G401.6 (cell line): ENCODE measurements at regions not wholly inside any gene's neighbourhood (a gene's known extent, or its start where the extent isn't known, plus 50 kb on each side); places are given as distances from the start of the nearest gene placed in this dataset.
"Not testable (repeated sequence)": the region's sequence is repeated elsewhere in the genome, so short reads cannot be mapped to it uniquely, and the experiment has no call there.

Source experiments
- FAIRE-seq: peaks from 2 replicates; lab custom pipeline; 2012; peaks lifted over from hg19 to GRCh38; lab: Jason Lieb, UNC

DNA sequence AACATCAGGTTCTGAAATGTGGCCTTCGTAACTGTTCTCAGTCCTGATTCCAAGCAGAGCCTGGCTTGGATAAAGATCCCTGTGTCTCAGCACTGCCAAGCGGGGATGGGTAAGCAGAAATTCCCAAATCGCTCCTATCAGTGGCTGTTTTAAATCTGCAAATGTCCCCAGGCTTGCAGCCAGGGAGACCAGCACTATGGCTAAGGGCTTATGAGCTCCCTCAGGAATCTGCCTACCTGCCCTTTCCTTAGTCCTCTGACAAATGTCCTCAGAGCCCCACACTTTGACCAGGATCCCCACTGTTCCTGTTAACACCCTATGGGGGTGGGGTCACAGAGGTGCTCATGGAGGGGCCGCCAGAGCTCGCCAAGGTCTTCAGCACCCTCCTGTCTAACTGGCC, 1062.8 kb downstream of the UQCRFS1 start:
- FAIRE-seq, result no peak

DNA sequence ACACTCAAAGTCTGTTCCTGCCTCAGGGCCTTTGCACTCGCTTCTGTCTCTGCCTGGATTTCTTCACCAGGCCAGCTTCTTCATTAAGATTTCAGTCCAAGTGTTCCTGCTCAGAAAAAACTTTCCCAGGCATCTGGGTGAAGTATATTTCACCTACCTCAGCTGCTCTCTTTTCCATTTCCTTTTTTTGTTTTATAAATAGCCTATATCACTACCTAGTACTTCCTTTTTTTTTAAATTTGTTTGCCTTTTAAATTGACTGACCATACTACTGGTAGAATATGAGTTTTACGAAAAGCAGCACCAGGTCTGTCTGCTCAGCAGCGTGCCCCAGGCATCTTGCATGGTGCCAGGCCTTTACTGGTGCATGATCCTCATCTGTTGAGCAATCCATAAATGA, 1064.4 kb downstream of the UQCRFS1 start:
- no peak for FAIRE-seq

DNA sequence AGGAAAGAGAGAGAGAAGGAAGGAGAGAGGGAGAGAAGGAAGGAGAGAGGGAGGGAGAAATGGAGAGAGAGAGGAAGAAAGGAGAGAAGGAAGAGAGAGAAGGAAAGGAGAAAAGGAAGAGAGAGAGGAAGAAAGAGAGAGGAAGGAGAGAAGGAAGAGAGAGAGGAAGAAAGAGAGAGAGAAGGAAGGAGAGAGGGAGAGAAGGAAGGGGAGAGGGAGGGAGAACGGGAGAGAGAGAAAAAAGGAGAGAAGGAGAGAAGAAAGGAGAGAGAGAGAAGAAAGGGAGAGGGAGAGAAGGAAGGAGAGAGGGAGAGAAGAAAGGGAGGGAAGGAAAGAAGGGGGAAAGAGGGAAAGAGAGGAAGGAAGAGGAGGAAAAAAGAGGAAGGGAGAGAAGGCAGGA, 1070.7 kb downstream of the UQCRFS1 start:
- FAIRE-seq, result no peak

DNA sequence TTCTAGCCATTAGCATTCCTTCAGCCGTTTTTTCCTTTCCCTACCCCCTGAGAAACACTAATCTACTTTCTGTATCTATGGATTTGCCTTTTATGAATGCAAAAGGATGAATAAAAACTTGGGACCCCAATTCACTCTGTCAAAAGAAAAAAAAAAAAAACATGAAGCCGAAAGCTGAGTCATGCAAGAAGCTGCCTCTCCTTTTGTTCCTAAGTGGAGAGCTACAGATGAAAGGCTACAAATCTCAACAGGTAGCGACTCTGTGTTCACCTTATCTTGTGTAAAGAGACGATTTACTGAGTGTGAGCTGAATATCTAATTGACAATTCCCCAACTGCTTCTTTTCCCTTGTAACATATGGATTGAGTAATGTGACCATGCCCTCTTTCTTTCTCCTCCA, 1072.8 kb downstream of the UQCRFS1 start:
- no peak for FAIRE-seq

DNA sequence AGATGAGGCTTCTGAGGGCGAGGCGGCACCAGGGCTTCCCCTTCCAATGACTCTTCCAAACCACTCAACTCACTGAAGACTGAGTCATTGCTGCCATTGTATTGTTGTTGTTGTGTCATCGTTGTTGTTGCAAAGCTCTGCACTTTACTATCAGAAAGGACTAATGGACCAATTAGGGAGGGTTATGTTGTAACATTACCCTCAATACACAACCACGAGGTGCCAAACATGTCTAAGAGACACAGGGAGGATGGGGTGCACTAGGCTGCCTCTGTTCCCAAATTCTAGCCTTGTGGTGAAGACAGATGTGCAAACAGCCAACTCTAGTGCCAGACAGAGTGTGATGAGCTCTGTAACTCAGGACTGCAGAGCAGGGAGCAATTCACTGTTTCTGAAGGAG, 1075.2 kb downstream of the UQCRFS1 start:
- FAIRE-seq, result no peak

DNA sequence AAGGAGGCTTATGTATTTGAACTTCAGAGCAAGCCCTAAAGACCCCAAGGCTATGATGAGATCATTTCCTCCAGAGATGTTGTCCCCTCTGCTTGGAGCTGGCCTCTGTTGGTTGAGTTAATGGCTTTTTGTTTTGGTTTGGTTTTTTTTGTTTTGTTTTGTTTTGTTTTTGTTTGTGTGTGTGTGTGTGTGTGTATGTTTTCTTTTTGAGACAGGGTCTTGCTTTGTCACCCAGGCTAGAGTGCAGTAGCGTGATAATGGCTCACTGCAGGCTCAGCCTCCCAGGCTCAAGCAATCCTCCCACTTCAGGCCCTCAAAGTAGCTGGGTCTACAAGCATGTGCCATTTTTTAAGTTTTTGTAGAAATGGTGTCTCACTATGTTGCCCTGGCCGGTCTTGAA, 1076.2 kb downstream of the UQCRFS1 start:
- FAIRE-seq, result no peak

DNA sequence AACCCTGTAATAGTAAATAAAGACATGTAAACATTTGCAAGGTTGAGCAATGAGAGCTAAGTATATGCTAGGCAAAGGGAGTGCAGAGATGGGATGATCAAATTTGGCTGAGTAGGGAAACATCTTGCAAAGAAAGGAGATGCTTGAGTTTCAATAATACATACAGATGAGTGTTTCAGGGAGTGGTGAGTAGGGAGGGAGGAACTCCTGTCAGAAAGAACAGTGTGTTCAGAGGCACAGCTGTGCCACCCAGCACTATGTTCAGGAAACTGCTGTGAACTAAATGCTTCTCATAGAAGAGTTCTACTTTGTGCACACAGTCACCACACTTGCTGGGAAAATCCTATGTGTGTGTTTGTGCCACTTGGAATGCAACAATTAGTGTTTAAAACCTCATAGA, 1077.1 kb downstream of the UQCRFS1 start:
- no peak for FAIRE-seq

DNA sequence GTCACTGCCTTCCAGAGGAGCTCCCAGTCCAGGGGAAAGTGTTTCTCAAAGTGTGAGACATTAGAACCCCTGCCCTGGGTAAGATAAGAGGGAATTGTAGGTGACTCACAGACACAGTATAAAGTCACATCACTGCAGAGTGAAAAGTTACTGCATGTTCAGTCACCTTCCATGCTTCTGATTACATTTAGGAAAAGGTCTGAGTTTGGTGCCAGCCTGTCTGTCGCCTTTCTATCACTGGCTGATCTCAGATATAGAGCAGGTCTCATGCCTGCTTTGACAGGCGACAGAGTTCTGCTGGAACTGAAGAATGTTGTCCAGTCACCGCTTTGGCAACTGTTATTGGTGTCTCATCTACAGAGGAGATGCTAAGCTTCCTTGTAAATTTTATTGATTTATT, 1078.6 kb downstream of the UQCRFS1 start:
- FAIRE-seq, result no peak

DNA sequence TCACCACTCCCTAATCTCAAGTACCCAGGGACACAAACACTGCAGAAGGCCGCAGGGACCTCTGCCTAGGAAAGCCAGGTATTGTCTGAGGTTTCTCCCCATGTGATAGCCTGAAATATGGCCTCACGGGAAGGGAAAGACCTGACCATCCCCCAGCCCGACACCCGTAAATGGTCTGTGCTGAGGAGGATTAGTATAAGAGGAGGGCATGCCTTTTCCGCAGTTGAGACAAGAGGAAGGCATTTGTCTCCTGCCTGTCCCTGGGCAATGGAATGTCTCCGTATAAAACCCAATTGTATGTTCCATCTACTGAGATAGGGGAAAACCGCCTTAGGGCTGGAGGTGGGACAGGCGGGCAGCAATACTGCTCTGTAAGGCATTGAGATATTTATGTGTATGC, 1082.1 kb downstream of the UQCRFS1 start:
- FAIRE-seq, result not testable (repeated sequence)

DNA sequence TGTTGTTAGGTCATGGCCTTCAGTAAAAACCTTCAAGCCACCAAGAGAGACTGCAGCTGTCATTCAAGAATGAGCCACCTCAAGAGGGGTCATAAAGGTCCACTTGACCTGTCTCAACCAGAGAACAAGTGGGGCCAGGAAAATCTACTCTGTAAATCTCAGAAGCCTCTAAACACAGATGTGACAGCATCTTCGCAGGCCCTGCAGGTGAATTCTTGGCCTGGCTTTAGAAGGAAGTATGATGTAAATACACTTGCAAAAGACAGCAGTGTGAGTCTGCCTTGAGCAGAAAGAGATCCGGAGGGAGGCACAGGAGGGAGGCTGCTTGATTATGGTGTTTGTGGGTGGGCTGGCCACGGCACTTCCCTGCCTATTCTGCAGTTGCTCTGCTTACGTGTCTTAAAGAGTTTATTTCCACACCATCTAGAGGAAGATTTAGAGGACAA, 1082.9 kb downstream of the UQCRFS1 start:
- FAIRE-seq, result no peak

DNA sequence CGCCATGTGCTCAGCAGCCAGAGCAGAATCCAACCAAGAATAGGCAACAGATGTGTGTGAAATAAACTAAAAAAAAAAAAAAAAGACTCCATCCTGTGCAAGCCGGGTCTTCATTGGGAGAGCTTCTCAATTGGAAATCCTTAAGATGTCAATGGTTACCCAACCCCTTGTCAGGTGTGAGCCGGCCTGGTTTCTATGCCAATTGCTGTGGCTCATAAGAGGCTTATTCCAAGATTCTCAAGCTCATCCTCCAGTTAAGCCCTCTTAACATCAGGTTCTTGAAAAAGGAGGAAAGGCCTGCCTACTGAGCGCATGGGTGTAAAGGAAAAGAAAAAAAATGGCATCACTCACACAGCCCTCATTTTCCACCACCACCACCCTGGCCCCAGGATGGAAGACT, 1084.6 kb downstream of the UQCRFS1 start:
- FAIRE-seq, result no peak

DNA sequence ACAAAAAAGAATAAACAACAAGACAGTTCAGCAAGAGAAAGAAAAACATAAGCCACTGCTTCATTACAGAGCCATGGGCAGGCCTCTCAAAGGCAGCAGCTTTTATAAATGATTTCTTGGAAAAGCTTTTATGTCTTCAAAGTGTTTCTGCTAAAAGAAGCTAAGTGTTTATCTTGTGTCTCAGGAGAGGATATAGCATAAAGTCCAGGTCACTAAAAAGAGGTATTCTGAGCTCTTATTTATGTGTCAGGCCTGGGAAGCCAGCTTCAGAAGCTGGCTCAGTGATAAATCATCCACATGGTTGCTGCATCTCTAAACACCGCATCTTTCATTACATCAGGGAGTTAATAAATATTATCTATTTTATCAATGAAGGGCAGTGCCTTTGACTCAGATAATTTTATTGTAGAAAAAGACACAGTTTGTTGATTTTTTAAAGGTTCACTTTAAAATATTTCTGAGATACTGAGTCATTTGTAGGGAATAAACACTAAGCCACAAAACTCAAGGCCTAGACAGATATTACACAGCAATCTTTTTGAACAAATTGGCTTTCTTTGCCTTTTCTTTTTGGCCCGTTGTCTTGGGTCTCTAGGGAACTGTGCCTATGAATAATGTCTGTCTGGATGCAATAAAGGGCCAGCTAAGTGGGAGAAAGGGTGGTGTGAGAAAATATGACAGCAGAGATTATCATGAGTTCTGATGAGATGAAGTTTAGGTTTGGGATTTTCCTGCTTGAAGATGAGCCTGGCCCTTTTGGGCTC, 1086.6 kb downstream of the UQCRFS1 start:
- FAIRE-seq, result no peak

DNA sequence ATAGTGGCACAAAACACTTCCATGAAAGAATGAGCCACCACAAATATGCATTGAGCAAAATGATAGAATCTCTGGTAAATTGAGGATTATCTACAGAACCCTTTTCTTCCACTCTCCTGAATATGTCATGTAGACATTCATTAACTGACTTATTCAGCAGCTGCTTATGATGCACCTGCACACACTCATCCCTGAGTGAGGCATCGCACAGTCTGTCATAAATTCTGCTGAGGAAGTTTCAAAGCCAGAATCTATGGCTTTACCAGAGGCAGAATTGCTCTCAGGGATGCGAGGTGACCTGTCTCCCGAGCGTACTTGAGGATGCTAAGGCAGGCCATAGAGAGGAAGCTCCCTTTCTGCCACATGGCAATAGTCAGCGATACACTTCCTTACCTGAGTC, 1090.2 kb downstream of the UQCRFS1 start:
- FAIRE-seq, result no peak

DNA sequence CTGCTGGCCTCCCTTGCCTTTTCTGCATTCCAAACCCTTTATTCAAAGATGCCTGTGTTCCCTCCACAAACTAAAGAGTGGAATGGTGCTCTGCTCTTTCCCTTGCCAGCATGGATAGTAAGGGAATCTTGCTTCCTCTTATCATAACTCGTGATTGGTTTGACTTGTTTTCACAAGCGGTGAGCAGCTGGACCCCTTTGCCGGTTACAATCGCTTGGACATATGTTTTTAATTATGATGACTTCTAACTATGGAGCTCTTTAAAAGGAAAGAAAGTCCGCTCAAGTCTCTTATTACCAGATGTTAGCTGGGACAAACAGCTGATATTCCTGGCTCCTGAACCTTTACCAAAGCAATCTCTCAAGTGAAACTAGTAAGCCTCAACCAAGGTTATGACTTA, 1094.7 kb downstream of the UQCRFS1 start:
- no peak for FAIRE-seq

DNA sequence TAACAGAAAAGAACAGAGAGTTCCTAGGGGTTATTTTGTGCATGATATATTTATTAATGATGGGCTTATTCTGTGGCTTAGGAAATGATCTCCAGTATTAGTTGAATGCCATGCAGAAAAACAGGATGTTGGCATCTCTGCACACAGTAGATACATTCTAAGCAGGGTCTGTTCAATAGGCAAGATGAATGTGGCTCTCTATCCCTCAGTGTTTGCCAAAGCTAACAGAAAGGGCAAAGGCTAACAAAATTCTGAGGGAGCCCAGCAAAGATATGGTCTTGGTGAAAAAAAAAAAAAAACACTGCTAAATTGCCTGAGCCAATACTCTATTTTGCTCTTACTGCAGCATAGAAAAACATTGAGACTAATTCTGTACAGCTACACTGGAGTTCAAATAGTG, 1095.8 kb downstream of the UQCRFS1 start:
- FAIRE-seq, result no peak

DNA sequence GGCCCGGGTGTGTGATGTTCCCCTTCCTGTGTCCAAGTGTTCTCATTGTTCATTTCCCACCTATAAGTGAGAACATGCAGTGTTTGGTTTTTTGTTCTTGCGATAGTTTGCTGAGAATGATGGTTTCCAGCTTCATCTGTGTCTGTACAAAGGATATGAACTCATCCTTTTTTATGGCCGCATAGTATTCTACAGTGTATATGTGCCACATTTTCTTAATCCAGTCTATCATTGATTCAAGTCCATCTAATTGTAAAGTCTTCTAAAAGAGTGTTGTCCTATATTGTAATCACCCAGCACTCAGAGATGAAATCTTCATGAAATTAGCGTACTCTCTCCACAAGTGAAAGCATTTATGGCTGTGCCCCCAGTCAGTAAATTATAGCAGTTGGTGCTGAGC, 1096.6 kb downstream of the UQCRFS1 start:
- not testable (repeated sequence) for FAIRE-seq

DNA sequence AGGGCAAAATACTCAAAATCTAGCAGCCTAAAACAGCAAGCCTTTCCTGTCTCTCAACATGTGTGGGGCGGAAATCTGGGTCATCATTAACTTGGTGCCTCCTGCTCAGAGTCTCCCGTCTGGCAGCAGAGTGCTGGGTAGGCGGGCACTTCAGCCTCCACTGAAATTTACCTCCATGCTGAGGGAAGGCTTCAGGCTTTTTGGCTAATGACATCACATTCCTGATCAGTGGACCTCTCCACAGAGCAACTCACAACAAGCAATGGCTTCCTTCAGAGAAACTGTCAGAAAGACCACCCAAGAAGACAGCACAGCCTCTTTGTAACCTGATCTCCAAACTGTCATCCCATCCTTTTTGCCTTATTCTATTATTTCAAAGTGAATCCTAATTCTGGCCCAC, 1109.0 kb downstream of the UQCRFS1 start:
- no peak for FAIRE-seq

DNA sequence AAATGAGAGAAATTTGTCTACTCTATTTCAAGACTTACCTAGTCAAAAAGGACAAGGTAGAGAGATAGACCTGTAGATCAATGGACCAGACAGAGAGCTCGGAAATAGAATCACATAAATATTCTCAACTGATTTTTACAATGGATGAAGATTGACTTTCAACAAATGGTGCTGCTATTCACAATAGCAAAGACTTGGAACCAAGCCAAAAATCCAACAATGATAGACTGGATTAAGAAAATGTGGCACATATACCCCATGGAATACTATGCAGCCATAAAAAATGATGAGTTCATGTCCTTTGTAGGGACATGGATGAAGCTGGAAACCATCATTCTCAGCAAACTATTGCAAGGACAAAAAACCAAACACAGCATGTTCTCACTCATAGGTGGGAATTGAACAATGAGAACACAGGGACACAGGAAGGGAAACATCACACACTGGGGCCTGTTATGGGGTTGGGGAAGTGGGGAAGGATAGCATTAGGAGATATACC, 1128.2 kb downstream of the UQCRFS1 start:
- FAIRE-seq, result not testable (repeated sequence)

DNA sequence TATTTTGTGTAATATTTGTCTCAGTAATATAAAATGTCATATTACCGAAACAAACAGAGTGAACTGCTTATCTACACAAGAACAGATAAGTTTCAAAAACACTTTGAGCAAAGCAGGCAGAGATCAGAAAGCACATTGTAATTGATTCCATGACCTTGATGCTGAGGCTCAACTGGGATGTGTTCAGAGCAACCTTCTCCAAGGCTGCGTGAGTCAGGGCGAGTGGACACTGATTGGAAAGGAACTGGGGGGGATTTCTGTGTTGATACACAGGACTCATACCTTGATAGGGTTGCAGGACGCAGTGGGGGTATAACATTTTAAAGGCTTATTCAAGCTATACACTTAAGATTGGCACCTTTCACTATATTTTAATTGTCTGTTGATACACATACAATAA, 1136.3 kb downstream of the UQCRFS1 start:
- FAIRE-seq, result no peak

DNA sequence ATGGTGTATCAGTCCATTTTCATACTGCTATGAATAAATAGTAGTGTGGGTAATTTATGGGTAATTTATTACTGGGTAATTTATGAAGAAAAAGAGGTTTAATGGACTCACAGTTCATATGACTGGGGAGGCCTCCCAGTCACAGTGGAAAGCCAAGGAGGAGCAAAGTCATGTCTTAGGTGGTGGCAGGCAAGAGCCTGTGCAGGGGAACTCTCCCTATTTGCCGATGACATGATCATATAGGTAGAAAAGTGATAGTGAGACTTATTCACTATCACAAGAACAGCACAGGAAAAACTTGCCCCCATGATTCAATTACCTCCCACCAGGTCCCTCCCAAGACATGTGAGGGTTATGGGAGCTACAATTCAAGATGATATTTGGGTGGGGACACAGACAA, 1137.7 kb downstream of the UQCRFS1 start:
- FAIRE-seq, result no peak

DNA sequence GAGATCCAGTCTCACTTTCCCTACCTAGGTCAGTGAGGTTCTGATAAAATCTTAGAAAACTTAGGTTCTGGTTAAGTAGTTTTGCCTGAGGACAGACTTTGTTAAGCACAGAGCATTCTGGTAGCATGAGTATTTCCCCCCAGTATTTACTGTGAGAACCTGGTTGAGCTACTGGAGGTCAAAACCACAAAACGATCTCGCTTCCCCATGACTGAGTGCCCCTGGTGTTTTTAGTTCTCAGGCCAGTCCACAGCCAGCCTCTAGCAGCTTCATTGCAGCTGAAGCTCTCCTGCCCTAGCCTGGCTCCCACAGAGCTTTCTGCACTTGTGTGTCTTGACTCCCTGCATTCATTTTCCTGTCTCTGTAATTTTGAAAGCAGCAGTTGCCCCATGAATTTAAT, 1138.2 kb downstream of the UQCRFS1 start:
- no peak for FAIRE-seq

DNA sequence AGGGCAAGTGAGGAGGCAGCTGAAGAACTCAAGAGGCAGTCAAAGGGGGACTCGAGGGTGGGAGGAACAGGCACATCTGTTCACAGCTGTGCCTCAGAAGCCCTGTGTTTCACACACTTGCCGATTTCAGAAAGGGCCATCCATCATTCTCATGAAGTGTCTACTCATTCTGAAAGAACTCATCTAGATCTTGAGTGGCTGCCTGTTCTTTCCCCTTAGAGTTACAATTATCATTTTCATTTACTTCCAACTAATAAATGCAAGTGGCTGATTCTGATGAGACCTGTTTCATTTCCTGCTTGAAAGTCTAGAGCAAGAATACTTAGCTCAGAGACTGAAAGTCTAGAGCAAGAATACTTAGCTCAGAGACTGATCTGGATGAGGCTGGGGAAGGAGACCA, 1145.1 kb downstream of the UQCRFS1 start:
- FAIRE-seq, result no peak

DNA sequence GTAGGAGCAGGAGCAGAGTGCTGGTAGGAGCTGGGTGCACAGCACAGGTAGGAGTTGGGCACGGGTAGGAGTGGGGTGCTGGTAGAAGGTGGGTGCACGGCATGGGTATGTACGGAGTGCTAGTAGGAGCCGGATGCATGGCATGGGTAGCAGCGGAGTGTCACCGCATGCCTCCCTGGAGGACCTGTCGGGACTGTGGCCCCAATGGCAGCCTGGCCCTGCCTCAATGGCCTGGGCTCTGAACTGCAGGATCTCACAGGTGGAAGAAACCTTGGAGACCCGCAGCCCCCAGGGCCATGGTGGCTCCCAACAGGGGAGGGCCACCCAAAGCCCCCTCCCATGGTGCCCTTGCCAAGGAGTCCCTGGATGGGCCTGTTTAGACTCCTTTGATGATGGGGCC, 1146.0 kb downstream of the UQCRFS1 start:
- no peak for FAIRE-seq

DNA sequence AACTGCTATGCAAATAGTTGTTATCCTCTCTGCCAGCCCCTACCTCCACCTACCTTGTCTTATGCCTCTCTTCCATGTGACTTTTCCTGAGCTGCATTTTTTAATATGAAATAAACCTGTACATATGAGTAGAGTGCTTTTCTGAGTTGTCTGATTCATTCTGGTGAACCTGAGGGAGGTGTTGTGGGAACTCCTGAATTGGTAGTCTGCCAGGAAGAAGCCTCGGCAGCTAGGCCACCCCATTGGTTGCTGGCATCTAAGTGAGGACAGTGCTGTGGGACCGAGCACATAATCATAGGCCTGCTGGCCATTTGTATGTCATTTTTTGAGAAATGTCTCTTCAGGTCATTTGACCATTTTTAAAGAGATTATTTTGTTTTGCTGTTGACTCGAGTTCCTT, 1146.8 kb downstream of the UQCRFS1 start:
- no peak for FAIRE-seq

DNA sequence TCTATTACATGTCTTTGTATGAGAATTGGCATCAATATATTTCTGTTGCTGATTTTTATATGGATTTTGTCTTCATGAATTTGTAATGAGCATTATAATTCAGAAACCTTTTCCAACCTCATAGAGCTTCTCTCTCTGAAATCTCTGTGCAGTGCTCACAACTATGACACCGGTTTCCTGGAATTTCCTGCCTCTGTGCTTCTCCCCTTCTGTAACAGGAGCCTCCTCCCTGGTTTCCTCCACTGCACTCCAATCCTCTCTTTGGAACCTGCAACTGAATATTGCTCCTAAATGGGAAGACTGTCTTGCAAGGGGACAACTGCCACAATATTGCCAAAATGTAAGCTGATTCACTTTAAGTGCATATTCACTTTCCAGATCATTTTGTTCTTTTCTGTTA, 1147.9 kb downstream of the UQCRFS1 start:
- FAIRE-seq, result no peak
